Right lobe of liver (tissue), 6 donors: ENCODE measurements at regions not wholly inside any gene's neighbourhood (a gene's known extent, or its start where the extent isn't known, plus 50 kb on each side); places are given as distances from the start of the nearest gene placed in this dataset.

Experiments
- ATAC-seq, 4 donors: fragments of 200-7000 bp; cut with Tn5 transposase; one replicate each; pipeline ENCODE4 v1.9.1; 2020; ENCODE audit warnings: mild to moderate bottlenecking in 4 of 4, moderate library complexity in 4 of 4
- DNase-seq, 3 donors: peaks; one replicate each; pipeline ENCODE4 v3.0.0-alpha.2; 2020
- H3K27ac ChIP-seq, 3 donors: fragments of 200-600 bp; one replicate each; pipeline ENCODE4 v1.8.0; 2022
- H3K27me3 ChIP-seq, 2 donors: fragments of 200-600 bp; one replicate each; pipeline ENCODE4 v1.8.0; 2022
- H3K36me3 ChIP-seq, 4 donors: fragments of 200-600 bp; sonication (generic) in 1 of 4; one replicate each; pipeline versions ENCODE4 v1.5.1 to v1.8.0; 2017 to 2022; ENCODE audit warnings: control low read depth in 1 of 4
- H3K4me1 ChIP-seq, 4 donors: fragments of 200-600 bp; sonication (generic) in 1 of 4; one replicate each; pipeline versions ENCODE4 v1.5.1 to v1.8.0; 2017 to 2022; ENCODE audit warnings: control low read depth in 1 of 4
- H3K4me3 ChIP-seq, 3 donors: fragments of 200-600 bp; one replicate each; pipeline ENCODE4 v1.8.0; 2022
- H3K9me3 ChIP-seq, 4 donors: fragments of 200-600 bp; sonication (generic) in 1 of 4; one replicate each; pipeline versions ENCODE4 v1.5.1 to v1.8.0; 2017 to 2022; ENCODE audit warnings: control low read depth in 1 of 4
- POLR2A ChIP-seq: fragments of 450-650 bp; IDR thresholded peaks from one replicate; pipeline ENCODE4 v1.6.1; 2017; ENCODE audit warnings: antibody characterized with exemption, mild to moderate bottlenecking
- WGBS: methylation state at CpG from one replicate; pipeline ENCODE4 v1.1.6; 2018; ENCODE audit warnings: low coverage, low lambda C conversion rate; ENCODE audit not compliant: insufficient coverage; ENCODE audit errors: missing lambda C conversion rate; 5-methylcytosine and 5-hydroxymethylcytosine counted together
- intact Hi-C, 2 donors: fragments of 100-400 bp; cut with DNase I; formaldehyde crosslinking; loops; one replicate each; pipeline versions ENCODE4 v1.11.2 to v1.14.1; 2022
- TF ChIP-seq, protein P1 (sequence below), 4 donors: fragments of 200-600 bp in 3 of 4; fragments of 450-650 bp in 1 of 4; IDR thresholded peaks; one replicate each; pipeline versions ENCODE4 v1.5.1 to v1.8.0; 2016 to 2022; ENCODE audit warnings: antibody characterized with exemption in 4 of 4, mild to moderate bottlenecking in 2 of 4
- donor health status: DM: no; HTN: yes; CAD: no.
- donor health status: DM: no; HTN: no; CAD: no.
- donor health status: DM: no; HTN: no; CAD: no.
- donor health status: DM: no; HTN: yes; CAD: no.
- donor health status: DM: no; HTN: yes; CAD: no.

GRCh38 chr7:124692425-124692824, 73.2 kb downstream of the GPR37 start:
- H3K27me3 ChIP-seq, result no peaks in the 10 kb centered on the region
- H3K27ac ChIP-seq, result no peak overlapping the region
- DNase-seq, result no peak
- H3K9me3 ChIP-seq, result no peaks in the 10 kb centered on the region
- no peaks in the 10 kb centered on the region for H3K4me1 ChIP-seq
- intact Hi-C loops, result no loop called here
- no peak overlapping the region for H3K4me3 ChIP-seq
- H3K36me3 ChIP-seq, result no peaks in the 10 kb centered on the region
- ATAC-seq, result no peak
- TF ChIP-seq POLR2A, result no peak
- WGBS, result 43% methylated on average over 1 of the region's 1 CpG

GRCh38 chr7:124690840-124691239, 74.8 kb downstream of the GPR37 start:
- H3K36me3 ChIP-seq, result no peaks in the 10 kb centered on the region
- H3K27me3 ChIP-seq, result no peaks in the 10 kb centered on the region
- ATAC-seq (no peak), DNase-seq (no peak)
- H3K4me3 ChIP-seq, result no peak overlapping the region
- peaks cover 0 to 11% (median 0%) of the 10 kb centered on the region in 4 donors for H3K4me1 ChIP-seq
- TF ChIP-seq, protein P1, sequence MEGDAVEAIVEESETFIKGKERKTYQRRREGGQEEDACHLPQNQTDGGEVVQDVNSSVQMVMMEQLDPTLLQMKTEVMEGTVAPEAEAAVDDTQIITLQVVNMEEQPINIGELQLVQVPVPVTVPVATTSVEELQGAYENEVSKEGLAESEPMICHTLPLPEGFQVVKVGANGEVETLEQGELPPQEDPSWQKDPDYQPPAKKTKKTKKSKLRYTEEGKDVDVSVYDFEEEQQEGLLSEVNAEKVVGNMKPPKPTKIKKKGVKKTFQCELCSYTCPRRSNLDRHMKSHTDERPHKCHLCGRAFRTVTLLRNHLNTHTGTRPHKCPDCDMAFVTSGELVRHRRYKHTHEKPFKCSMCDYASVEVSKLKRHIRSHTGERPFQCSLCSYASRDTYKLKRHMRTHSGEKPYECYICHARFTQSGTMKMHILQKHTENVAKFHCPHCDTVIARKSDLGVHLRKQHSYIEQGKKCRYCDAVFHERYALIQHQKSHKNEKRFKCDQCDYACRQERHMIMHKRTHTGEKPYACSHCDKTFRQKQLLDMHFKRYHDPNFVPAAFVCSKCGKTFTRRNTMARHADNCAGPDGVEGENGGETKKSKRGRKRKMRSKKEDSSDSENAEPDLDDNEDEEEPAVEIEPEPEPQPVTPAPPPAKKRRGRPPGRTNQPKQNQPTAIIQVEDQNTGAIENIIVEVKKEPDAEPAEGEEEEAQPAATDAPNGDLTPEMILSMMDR (IDR thresholded peaks at IDR 0.05), result no peak
- no peak for TF ChIP-seq POLR2A
- intact Hi-C loops, result no loop called here
- H3K27ac ChIP-seq, result no peak overlapping the region
- no peaks in the 10 kb centered on the region for H3K9me3 ChIP-seq

DNA sequence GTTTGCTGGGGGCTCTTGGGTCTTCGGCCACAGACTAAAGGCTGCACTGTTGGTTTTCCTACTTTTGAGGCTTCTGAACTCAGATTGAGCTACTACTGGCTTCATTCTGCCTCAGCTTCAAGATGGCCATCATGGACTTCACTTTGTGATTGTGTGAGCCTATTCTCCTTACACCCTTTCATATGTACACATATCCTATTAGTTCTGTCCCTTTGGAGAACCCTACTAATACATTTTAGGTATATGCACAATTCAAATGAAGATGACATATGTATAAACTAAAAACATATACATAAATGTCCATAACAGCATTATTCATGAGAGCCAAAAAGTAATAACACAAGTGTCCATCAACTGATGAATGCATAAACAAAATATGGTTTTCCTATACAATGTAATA, 75.7 kb downstream of the GPR37 start:
- WGBS, result 63% methylated on average over 1 of the region's 1 CpG
- Histone ChIP-seq H3K36me3 (no peaks in the 10 kb centered on the region), H3K4me1 (peaks cover 0 to 11% (median 0%) of the 10 kb centered on the region in 4 donors), H3K9me3 (no peaks in the 10 kb centered on the region), H3K27ac (no peak overlapping the region), H3K27me3 (no peaks in the 10 kb centered on the region), H3K4me3 (no peak overlapping the region)
- DNase-seq (no peak), ATAC-seq (no peak)
- intact Hi-C loops, result no loop called here
- no peak for TF ChIP-seq POLR2A

- intact Hi-C loops, result no loop called here
- Histone ChIP-seq H3K36me3 (no peaks in the 10 kb centered on the region), H3K27me3 (no peaks in the 10 kb centered on the region), H3K9me3 (no peaks in the 10 kb centered on the region), H3K4me3 (no peak overlapping the region), H3K4me1 (peaks cover 0 to 11% (median 0%) of the 10 kb centered on the region in 4 donors), H3K27ac (no peak overlapping the region)
- TF ChIP-seq POLR2A, result no peak
- DNase-seq (no peak), ATAC-seq (no peak)
- WGBS, result 62% methylated on average over 2 of the region's 2 CpGs
Observed at GRCh38 chr7:124689523-124689922, 76.1 kb downstream of the GPR37 start.

DNA sequence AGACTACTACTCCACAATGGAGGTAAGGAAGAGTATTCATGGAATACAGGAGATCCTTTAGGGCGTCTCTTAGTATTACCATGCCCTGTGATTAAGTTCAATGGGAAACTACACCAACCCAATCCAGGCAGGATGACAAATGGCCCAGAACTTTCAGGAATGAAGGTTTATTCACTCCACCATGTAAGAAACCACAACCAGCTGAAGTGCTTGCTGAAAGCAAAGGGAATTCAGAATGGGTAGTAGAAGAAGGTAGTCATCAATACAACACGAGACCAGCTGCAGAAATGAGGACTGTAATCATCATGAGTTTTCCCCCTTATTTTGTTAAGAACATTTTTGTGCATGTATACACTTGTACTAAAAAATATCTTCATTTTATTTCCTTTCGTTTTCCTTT, 76.6 kb downstream of the GPR37 start:
- H3K4me1 ChIP-seq, result peaks cover 0 to 11% (median 0%) of the 10 kb centered on the region in 4 donors
- no peaks in the 10 kb centered on the region for H3K36me3 ChIP-seq
- H3K4me3 ChIP-seq, result no peak overlapping the region
- ATAC-seq, result no peak
- TF ChIP-seq POLR2A, result no peak
- TF ChIP-seq, protein P1 (IDR thresholded peaks at IDR 0.05), result no peak
- no peak for DNase-seq
- H3K27me3 ChIP-seq, result no peaks in the 10 kb centered on the region
- intact Hi-C loops, result no loop called here
- H3K9me3 ChIP-seq, result no peaks in the 10 kb centered on the region
- H3K27ac ChIP-seq, result no peak overlapping the region
- WGBS, result 75% methylated on average over 3 of the region's 3 CpGs

- ATAC-seq (peak; percentile 83 to 96 (median 84)), DNase-seq (peak in 2 of 3 donors; percentile 51 to 55)
- Histone ChIP-seq H3K27ac (no peak overlapping the region), H3K27me3 (no peaks in the 10 kb centered on the region), H3K4me3 (no peak overlapping the region), H3K4me1 (peaks cover 0 to 11% (median 0%) of the 10 kb centered on the region in 4 donors), H3K9me3 (no peaks in the 10 kb centered on the region), H3K36me3 (no peaks in the 10 kb centered on the region)
- TF ChIP-seq, protein P1 (IDR thresholded peaks at IDR 0.05), result no peak
- TF ChIP-seq POLR2A, result no peak
- intact Hi-C loops, result no loop called here
Observed at GRCh38 chr7:124686543-124687171, 78.9 kb downstream of the GPR37 start.
